Liver (tissue), 8 donors: ENCODE measurements at regions not wholly inside any gene's neighbourhood (a gene's known extent, or its start where the extent isn't known, plus 50 kb on each side); places are given as distances from the start of the nearest gene placed in this dataset.

ENCODE experiments used
- DNase-seq: peaks from one replicate; pipeline ENCODE4 v3.0.0-alpha.2; 2017; ENCODE audit warnings: low spot score
- H3K27ac ChIP-seq, 2 donors: one replicate each; pipeline ENCODE4 v1.7.0; 2013; ENCODE audit warnings: inconsistent platforms in 2 of 2, low read length in 2 of 2, control low read depth in 1 of 2, low read depth in 1 of 2, mild to moderate bottlenecking in 1 of 2
- H3K27me3 ChIP-seq, 4 donors: one replicate each; pipeline versions ENCODE4 v1.6.1 to v1.7.0; 2013; ENCODE audit warnings: low read length in 3 of 4, inconsistent platforms in 1 of 4, mild to moderate bottlenecking in 1 of 4, moderate library complexity in 1 of 4; ENCODE audit not compliant: control insufficient read depth in 4 of 4, insufficient read depth in 4 of 4
- H3K36me3 ChIP-seq, 4 donors: one replicate each; pipeline versions ENCODE4 v1.6.1 to v1.7.0; 2013; ENCODE audit warnings: low read length in 3 of 4, mild to moderate bottlenecking in 3 of 4, low read depth in 1 of 4, moderate library complexity in 1 of 4; ENCODE audit not compliant: control insufficient read depth in 4 of 4, insufficient read depth in 3 of 4
- H3K4me1 ChIP-seq, 4 donors: one replicate each; pipeline versions ENCODE4 v1.6.1 to v1.7.0; 2013; ENCODE audit warnings: low read length in 3 of 4, mild to moderate bottlenecking in 3 of 4, moderate library complexity in 1 of 4; ENCODE audit not compliant: control insufficient read depth in 4 of 4, insufficient read depth in 4 of 4
- H3K4me3 ChIP-seq, 3 donors: one replicate each; pipeline versions ENCODE4 v1.6.1 to v1.7.0; 2013; ENCODE audit warnings: low read length in 3 of 3, control low read depth in 1 of 3, low read depth in 1 of 3, mild to moderate bottlenecking in 1 of 3
- H3K9ac ChIP-seq, 2 donors: one replicate each; pipeline ENCODE4 v1.7.0; 2013; ENCODE audit warnings: low read length in 2 of 2, mild to moderate bottlenecking in 2 of 2, moderate library complexity in 2 of 2, control low read depth in 1 of 2, low read depth in 1 of 2
- H3K9me3 ChIP-seq, 4 donors: one replicate each; pipeline versions ENCODE4 v1.6.1 to v1.7.0; 2013; ENCODE audit warnings: low read length in 3 of 4; ENCODE audit not compliant: control insufficient read depth in 4 of 4
- CTCF ChIP-seq: fragments of 150-350 bp; IDR thresholded peaks from 2 replicates; pipeline ENCODE4 v1.5.1; 2017; ENCODE audit warnings: improper control_type of control experiment, low read depth, low read length; ENCODE audit not compliant: missing input control
- EGR1 ChIP-seq, 2 donors: IDR thresholded peaks; 2 replicates each; pipeline ENCODE4 v1.6.1; 2016 to 2018; ENCODE audit warnings: antibody characterized with exemption in 2 of 2, low read depth in 2 of 2
- FOXA1 ChIP-seq: IDR thresholded peaks from 2 replicates; pipeline ENCODE4 v1.6.1; 2016; ENCODE audit warnings: antibody characterized with exemption
- FOXA2 ChIP-seq: IDR thresholded peaks from 2 replicates; pipeline ENCODE4 v1.6.1; 2016; ENCODE audit warnings: antibody characterized with exemption
- GABPA ChIP-seq, 2 donors: IDR thresholded peaks in 1 of 2; conservative IDR thresholded peaks in 1 of 2; 2 replicates each; pipeline ENCODE4 v1.6.1; 2016; ENCODE audit warnings: antibody characterized with exemption in 2 of 2, mild to moderate bottlenecking in 1 of 2, moderate library complexity in 1 of 2
- HNF4A ChIP-seq, 2 donors: conservative IDR thresholded peaks; 2 replicates each; pipeline ENCODE4 v1.6.1; 2016; ENCODE audit warnings: antibody characterized with exemption in 2 of 2, mild to moderate bottlenecking in 2 of 2
- HNF4G ChIP-seq: IDR thresholded peaks from 2 replicates; pipeline ENCODE4 v1.6.1; 2016; ENCODE audit warnings: antibody characterized with exemption
- JUND ChIP-seq, 2 donors: IDR thresholded peaks; 2 replicates each; pipeline ENCODE4 v1.6.1; 2016; ENCODE audit warnings: antibody characterized with exemption in 2 of 2
- RAD21 ChIP-seq, 2 donors: IDR thresholded peaks; 2 replicates each; pipeline ENCODE4 v1.6.1; 2016; ENCODE audit warnings: antibody characterized with exemption in 2 of 2, mild to moderate bottlenecking in 2 of 2
- RXRA ChIP-seq, 2 donors: IDR thresholded peaks; 2 replicates each; pipeline ENCODE4 v1.6.1; 2017 to 2018; ENCODE audit warnings: antibody characterized with exemption in 2 of 2, mild to moderate bottlenecking in 1 of 2
- TAF1 ChIP-seq: conservative IDR thresholded peaks from 2 replicates; pipeline ENCODE4 v1.6.1; 2016; ENCODE audit warnings: antibody characterized with exemption, mild to moderate bottlenecking
- WGBS: extraction: QIAGEN DNeasy Blood & Tissue Kit; methylation state at CpG from one replicate; pipeline ENCODE4 v1.1.7; 2013; 5-methylcytosine and 5-hydroxymethylcytosine counted together
- donor health status: healthy.
- donor health status: healthy.
- donor health status: healthy.
- donor health status: healthy.
- donor health status: healthy.

- Histone ChIP-seq H3K4me1 (no peaks in the 10 kb centered on the region), H3K9ac (no peak overlapping the region), H3K9me3 (no peaks in the 10 kb centered on the region), H3K4me3 (no peak overlapping the region), H3K27ac (no peak overlapping the region), H3K36me3 (no peaks in the 10 kb centered on the region), H3K27me3 (no peaks in the 10 kb centered on the region)
- DNase-seq, result no peak
- no peak for TF ChIP-seq CTCF
- 58% methylated on average over 1 of the region's 1 CpG for WGBS
Observed at GRCh38 chr12:85669911-85670310, 166.3 kb downstream of the RASSF9 start.

GRCh38 chr12:85672436-85672835 lies 163.8 kb downstream of the RASSF9 start:
- no peak for TF ChIP-seq FOXA2
- no peak for TF ChIP-seq RAD21 (IDR thresholded peaks at IDR 0.05)
- no peak for TF ChIP-seq FOXA1
- no peak for TF ChIP-seq GABPA (IDR thresholded peaks at IDR 0.05 in 1 of 2, conservative IDR thresholded peaks at IDR 0.05 in 1 of 2)
- no peak for TF ChIP-seq RXRA (IDR thresholded peaks at IDR 0.05)
- TF ChIP-seq HNF4G, result no peak
- H3K27me3 ChIP-seq, result no peaks in the 10 kb centered on the region
- no peaks in the 10 kb centered on the region for H3K36me3 ChIP-seq
- H3K27ac ChIP-seq, result no peak overlapping the region
- no peaks in the 10 kb centered on the region for H3K9me3 ChIP-seq
- DNase-seq, result no peak
- H3K4me3 ChIP-seq, result no peak overlapping the region
- no peak overlapping the region for H3K9ac ChIP-seq
- no peaks in the 10 kb centered on the region for H3K4me1 ChIP-seq

- Histone ChIP-seq H3K36me3 (no peaks in the 10 kb centered on the region), H3K27me3 (no peaks in the 10 kb centered on the region), H3K9ac (no peak overlapping the region), H3K27ac (no peak overlapping the region), H3K4me3 (no peak overlapping the region), H3K4me1 (no peaks in the 10 kb centered on the region), H3K9me3 (no peaks in the 10 kb centered on the region)
- TF ChIP-seq TAF1 (no peak), EGR1 (IDR thresholded peaks at IDR 0.05; ENCODE audit: low read depth in 2 of 2) (no peak), JUND (IDR thresholded peaks at IDR 0.05) (no peak), RAD21 (IDR thresholded peaks at IDR 0.05) (no peak), FOXA1 (no peak), HNF4G (no peak), HNF4A (conservative IDR thresholded peaks at IDR 0.05) (no peak), FOXA2 (no peak)
- whole genome bisulfite sequencing, result 91% methylated on average over 3 of the region's 3 CpGs
- DNase-seq, result no peak
Observed at GRCh38 chr12:85673921-85674420, 162.2 kb downstream of the RASSF9 start.
